GM12875 (cell line): ENCODE measurements at regions not wholly inside any gene's neighbourhood (a gene's known extent, or its start where the extent isn't known, plus 50 kb on each side); places are given as distances from the start of the nearest gene placed in this dataset.
"Not testable (repeated sequence)": the region's sequence is repeated elsewhere in the genome, so short reads cannot be mapped to it uniquely, and the experiment has no call there.

ENCODE experiments used
- H3K4me3 ChIP-seq: one replicate; pipeline ENCODE4 v1.5.1; 2011; ENCODE audit warnings: low read depth, low read length, control low read depth
- TF ChIP-seq, protein P1 (sequence below): IDR thresholded peaks from 2 replicates; pipeline ENCODE4 v1.5.1; 2011; ENCODE audit warnings: low read depth, mild to moderate bottlenecking, control low read depth, inconsistent platforms, low read length, moderate library complexity, borderline replicate concordance; ENCODE audit not compliant: insufficient read depth

GRCh38 chr5:72681781-72682180, 134.7 kb upstream of the TNPO1 start:
- no peak overlapping the region for H3K4me3 ChIP-seq
- TF ChIP-seq, protein P1, sequence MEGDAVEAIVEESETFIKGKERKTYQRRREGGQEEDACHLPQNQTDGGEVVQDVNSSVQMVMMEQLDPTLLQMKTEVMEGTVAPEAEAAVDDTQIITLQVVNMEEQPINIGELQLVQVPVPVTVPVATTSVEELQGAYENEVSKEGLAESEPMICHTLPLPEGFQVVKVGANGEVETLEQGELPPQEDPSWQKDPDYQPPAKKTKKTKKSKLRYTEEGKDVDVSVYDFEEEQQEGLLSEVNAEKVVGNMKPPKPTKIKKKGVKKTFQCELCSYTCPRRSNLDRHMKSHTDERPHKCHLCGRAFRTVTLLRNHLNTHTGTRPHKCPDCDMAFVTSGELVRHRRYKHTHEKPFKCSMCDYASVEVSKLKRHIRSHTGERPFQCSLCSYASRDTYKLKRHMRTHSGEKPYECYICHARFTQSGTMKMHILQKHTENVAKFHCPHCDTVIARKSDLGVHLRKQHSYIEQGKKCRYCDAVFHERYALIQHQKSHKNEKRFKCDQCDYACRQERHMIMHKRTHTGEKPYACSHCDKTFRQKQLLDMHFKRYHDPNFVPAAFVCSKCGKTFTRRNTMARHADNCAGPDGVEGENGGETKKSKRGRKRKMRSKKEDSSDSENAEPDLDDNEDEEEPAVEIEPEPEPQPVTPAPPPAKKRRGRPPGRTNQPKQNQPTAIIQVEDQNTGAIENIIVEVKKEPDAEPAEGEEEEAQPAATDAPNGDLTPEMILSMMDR: no peak

DNA sequence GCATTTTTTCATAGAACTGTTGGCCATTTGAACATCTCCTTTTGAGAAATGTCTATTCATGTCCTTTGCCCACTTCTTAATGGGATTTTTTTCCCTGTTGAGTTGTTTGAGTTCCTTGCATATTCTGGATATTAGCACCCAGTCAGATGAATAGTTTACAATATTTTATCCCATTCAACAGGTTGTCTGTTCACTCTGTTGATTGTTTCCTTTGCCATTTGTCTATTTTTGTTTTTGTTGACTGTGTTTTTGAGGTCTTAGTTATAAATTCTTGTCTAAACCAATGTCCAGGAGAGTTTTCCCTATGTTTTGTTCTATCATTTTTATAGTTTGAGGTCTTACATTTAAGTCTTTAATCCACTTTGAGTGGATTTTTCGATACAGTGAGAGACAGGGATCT, 139.0 kb upstream of the TNPO1 start:
- no peak overlapping the region for H3K4me3 ChIP-seq
- TF ChIP-seq, protein P1: no peak

- not testable (repeated sequence) for H3K4me3 ChIP-seq
Observed at GRCh38 chr5:72676831-72677230, 139.6 kb upstream of the TNPO1 start.

GRCh38 chr5:72673623-72674022, 142.8 kb upstream of the TNPO1 start:
- TF ChIP-seq, protein P1: no peak

GRCh38 chr5:72673180-72673579, 143.3 kb upstream of the TNPO1 start:
- no peak overlapping the region for H3K4me3 ChIP-seq
- TF ChIP-seq, protein P1: no peak

More at GRCh38 chr5:72673623-72674022, 142.8 kb upstream of the TNPO1 start:
- H3K4me3 ChIP-seq: no peak overlapping the region

- TF ChIP-seq, protein P1: no peak
Observed at GRCh38 chr5:72667708-72668107, 148.8 kb upstream of the TNPO1 start.

GRCh38 chr5:72662936-72663335, 153.5 kb upstream of the TNPO1 start:
- TF ChIP-seq, protein P1: no peak
- no peak overlapping the region for H3K4me3 ChIP-seq

More at GRCh38 chr5:72667708-72668107, 148.8 kb upstream of the TNPO1 start:
- no peak overlapping the region for H3K4me3 ChIP-seq

- H3K4me3 ChIP-seq: no peak overlapping the region
- TF ChIP-seq, protein P1: no peak
Observed at GRCh38 chr5:72662305-72662704, 154.2 kb upstream of the TNPO1 start.
